Astrocyte (in vitro differentiated cells and primary cell): ENCODE measurements at regions not wholly inside any gene's neighbourhood (a gene's known extent, or its start where the extent isn't known, plus 50 kb on each side); places are given as distances from the start of the nearest gene placed in this dataset.

Source experiments
- CTCF ChIP-seq: IDR thresholded peaks from 2 replicates; pipeline ENCODE4 v1.5.1; 2011; ENCODE audit warnings: low read depth, mild to moderate bottlenecking, inconsistent platforms, low read length, moderate library complexity; ENCODE audit not compliant: insufficient read depth
- EZH2 ChIP-seq: IDR thresholded peaks from 2 replicates; pipeline ENCODE4 v1.6.1; 2012; ENCODE audit warnings: mild to moderate bottlenecking, low read length, inconsistent platforms; ENCODE audit not compliant: insufficient read depth

- TF ChIP-seq EZH2 (no peak), CTCF (no peak)
These were observed 58.2 kb upstream of the MEX3C start for GRCh38 chr18:51255693-51256092.
